OCI-LY1 (cell line): ENCODE measurements at regions not wholly inside any gene's neighbourhood (a gene's known extent, or its start where the extent isn't known, plus 50 kb on each side); places are given as distances from the start of the nearest gene placed in this dataset.

Source experiments
- H2AFZ ChIP-seq: fragments of 200-600 bp; sonication (generic), shearing (Covaris generic); 2 replicates; pipeline ENCODE4 v1.6.0; 2014; ENCODE audit warnings: antibody characterized with exemption, mild to moderate bottlenecking, low read length
- H3F3A ChIP-seq: fragments of 200-600 bp; sonication (generic), shearing (Covaris generic); 2 replicates; pipeline ENCODE4 v1.6.0; 2014; ENCODE audit warnings: mild to moderate bottlenecking, antibody characterized with exemption, low read length, moderate library complexity; ENCODE audit not compliant: insufficient read depth
- H3K27ac ChIP-seq: fragments of 200-600 bp; sonication (generic); 2 replicates; pipeline ENCODE4 v1.5.1; 2014; ENCODE audit warnings: low read length, mixed run types, mild to moderate bottlenecking, low read depth; ENCODE audit not compliant: poor library complexity, severe bottlenecking
- H3K27me3 ChIP-seq: fragments of 200-600 bp; sonication (generic); 2 replicates; pipeline ENCODE4 v1.6.0; 2014; ENCODE audit warnings: antibody characterized with exemption, mild to moderate bottlenecking, low read length, moderate library complexity; ENCODE audit not compliant: insufficient read depth
- H3K36me3 ChIP-seq: fragments of 200-600 bp; sonication (generic); 2 replicates; pipeline ENCODE4 v1.6.1; 2014; ENCODE audit warnings: mild to moderate bottlenecking, antibody characterized with exemption, low read length, moderate library complexity, mixed read lengths; ENCODE audit not compliant: insufficient read depth
- H3K4me1 ChIP-seq: fragments of 200-600 bp; sonication (generic); 2 replicates; pipeline ENCODE4 v1.5.1; 2014; ENCODE audit warnings: mild to moderate bottlenecking, low read length, moderate library complexity; ENCODE audit not compliant: insufficient read depth, severe bottlenecking
- H3K4me2 ChIP-seq: fragments of 200-600 bp; sonication (generic), shearing (Covaris generic); 2 replicates; pipeline ENCODE4 v1.6.1; 2014; ENCODE audit warnings: low read length
- H3K4me3 ChIP-seq: fragments of 200-600 bp; sonication (generic); 2 replicates; pipeline ENCODE4 v1.5.1; 2014; ENCODE audit warnings: low read length, low read depth, mild to moderate bottlenecking, mixed read lengths; ENCODE audit not compliant: poor library complexity, severe bottlenecking
- H3K79me2 ChIP-seq: fragments of 200-600 bp; shearing (Covaris generic); 2 replicates; pipeline ENCODE4 v1.6.1; 2016; ENCODE audit warnings: mixed run types, low read length, mixed read lengths; ENCODE audit not compliant: insufficient read depth
- H3K9ac ChIP-seq: fragments of 200-600 bp; sonication (generic), shearing (Covaris generic); 2 replicates; pipeline ENCODE4 v1.6.1; 2014; ENCODE audit warnings: mild to moderate bottlenecking, low read length, mixed read lengths
- H3K9me2 ChIP-seq: fragments of 200-600 bp; sonication (generic), shearing (Covaris generic); 2 replicates; pipeline ENCODE4 v1.6.1; 2014; ENCODE audit warnings: low read depth, mild to moderate bottlenecking, low read length, mixed read lengths
- H3K9me3 ChIP-seq: fragments of 200-600 bp; shearing (Covaris generic); 2 replicates; pipeline ENCODE4 v1.6.1; 2014; ENCODE audit warnings: low read length, mixed read lengths
- H4K20me1 ChIP-seq: fragments of 200-600 bp; sonication (generic), shearing (Covaris generic); 2 replicates; pipeline ENCODE4 v1.6.0; 2016; ENCODE audit warnings: mild to moderate bottlenecking, low read length; ENCODE audit not compliant: insufficient read depth
- CTCF ChIP-seq: fragments of 200-600 bp; sonication (generic), shearing (Covaris generic); IDR thresholded peaks from 2 replicates; pipeline ENCODE4 v1.5.1; 2017; ENCODE audit warnings: mild to moderate bottlenecking, antibody characterized with exemption, low read length, moderate library complexity, mixed read lengths
- EZH2 ChIP-seq: fragments of 200-600 bp; sonication (generic), shearing (Covaris generic); IDR thresholded peaks from 2 replicates; pipeline ENCODE4 v1.8.0; 2017; ENCODE audit warnings: borderline replicate concordance, mixed run types, mild to moderate bottlenecking, antibody characterized with exemption, low read length, moderate library complexity, mixed read lengths

DNA sequence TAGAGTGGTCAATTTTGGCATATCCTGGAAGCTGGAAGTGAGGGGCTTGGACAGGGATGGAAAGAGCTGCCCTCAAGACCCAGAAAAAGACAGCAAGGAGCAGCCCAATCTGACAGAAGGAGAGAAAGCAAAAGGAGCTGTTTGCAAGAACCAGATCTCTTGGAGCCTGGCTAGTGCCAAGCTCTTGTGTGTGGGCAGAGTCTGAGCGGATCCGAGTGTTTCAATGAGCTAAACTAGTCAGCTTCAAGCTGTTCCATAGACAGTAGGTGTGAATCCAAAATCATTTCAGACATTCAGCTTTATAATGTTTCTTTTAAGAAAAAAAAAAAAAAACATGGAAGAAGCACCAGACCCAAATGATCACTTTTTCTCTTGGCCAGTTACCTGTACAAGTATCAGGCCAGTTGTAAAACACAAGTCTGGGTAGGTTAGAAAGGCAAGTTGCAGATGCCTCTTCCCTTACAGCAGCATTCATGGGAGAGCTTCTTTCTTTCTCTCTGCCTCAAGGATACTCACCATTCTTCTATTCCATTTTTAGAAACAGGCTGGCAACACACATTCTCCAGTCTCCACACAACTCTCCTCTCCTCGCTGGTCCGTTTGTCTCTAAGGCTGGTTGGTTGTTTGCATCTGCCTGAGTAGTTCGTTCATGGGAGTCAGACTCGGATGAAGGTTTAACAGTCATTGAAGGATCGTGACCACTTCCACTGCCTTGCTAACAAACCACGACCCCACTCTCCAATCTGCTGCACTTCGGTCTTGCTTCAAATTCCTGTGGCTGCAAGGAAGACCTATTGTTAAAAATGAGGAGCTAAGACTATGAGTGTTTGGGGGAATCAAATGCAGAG lies 105.2 kb upstream of the GATB start:
- TF ChIP-seq EZH2: no peak
- no peak for TF ChIP-seq CTCF
- Histone ChIP-seq H3K9me2 (no peaks in the 10 kb centered on the region), H3K4me1 (no peaks in the 10 kb centered on the region), H3K4me2 (no peak overlapping the region), H3K27me3 (no peaks in the 10 kb centered on the region), H3K27ac (no peak overlapping the region), H3K36me3 (no peaks in the 10 kb centered on the region), H4K20me1 (no peaks in the 10 kb centered on the region), H3K4me3 (no peak overlapping the region), H3K9me3 (no peaks in the 10 kb centered on the region), H3K79me2 (no peaks in the 10 kb centered on the region), H3K9ac (no peak overlapping the region), H2AFZ (no peak overlapping the region), H3F3A (no peaks in the 10 kb centered on the region)

DNA sequence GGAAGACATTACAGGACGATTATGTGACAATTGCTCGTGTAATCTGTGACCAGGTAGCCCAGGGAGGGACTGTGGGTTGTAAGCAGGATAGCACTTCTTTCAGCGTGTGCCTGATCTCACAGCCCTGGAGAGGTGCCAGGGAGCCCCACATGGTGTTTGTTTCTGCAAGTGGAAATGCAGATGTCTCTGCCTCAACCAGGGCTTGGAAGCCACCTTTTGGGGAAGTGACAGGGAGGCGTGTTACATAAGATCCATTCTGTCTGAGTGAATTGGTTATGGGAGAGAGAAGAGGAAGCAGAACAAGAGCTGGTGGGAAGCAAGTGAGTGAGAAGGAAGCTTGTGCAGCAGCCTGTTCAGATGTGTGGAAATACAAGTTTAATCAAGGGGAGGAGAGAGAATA lies 104.5 kb upstream of the GATB start:
- Histone ChIP-seq H3K4me1 (no peaks in the 10 kb centered on the region), H3K4me3 (no peak overlapping the region), H3K4me2 (no peak overlapping the region), H3K27ac (no peak overlapping the region), H3K9ac (no peak overlapping the region), H4K20me1 (no peaks in the 10 kb centered on the region), H3K9me3 (no peaks in the 10 kb centered on the region), H3K9me2 (no peaks in the 10 kb centered on the region), H3F3A (no peaks in the 10 kb centered on the region), H3K27me3 (no peaks in the 10 kb centered on the region), H3K79me2 (no peaks in the 10 kb centered on the region), H3K36me3 (no peaks in the 10 kb centered on the region), H2AFZ (no peak overlapping the region)
- TF ChIP-seq CTCF (no peak), EZH2 (no peak)

DNA sequence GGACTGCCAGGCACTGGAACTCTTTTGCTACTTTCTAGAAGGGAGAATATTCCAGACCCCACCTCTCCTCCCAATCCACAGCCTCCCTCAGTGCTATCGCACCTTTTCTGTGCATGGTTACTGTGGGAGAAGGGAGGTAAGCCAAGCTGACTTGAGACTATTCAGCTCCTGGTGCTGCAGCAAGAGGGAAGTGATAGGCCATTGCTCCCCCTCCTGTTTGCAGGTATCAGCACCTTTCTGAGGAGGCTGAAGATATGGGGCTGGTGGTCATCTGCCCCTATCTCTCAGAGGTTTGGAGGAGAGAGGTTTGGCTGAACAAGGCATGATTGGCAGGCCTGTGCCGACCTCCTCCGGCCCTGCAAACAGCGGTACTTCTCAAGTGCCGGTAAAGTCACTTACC lies 103.3 kb upstream of the GATB start:
- no peak overlapping the region for H3K27ac ChIP-seq
- no peak overlapping the region for H3K4me2 ChIP-seq
- H3K27me3 ChIP-seq: peaks cover 2% of the 10 kb centered on the region; the same call in 1 of the 2 replicates
- H3K9ac ChIP-seq: no peak overlapping the region
- H2AFZ ChIP-seq: no peak overlapping the region
- H4K20me1 ChIP-seq: no peaks in the 10 kb centered on the region
- no peaks in the 10 kb centered on the region for H3K36me3 ChIP-seq
- no peak for TF ChIP-seq EZH2
- TF ChIP-seq CTCF: no peak
- H3K9me3 ChIP-seq: no peaks in the 10 kb centered on the region
- H3F3A ChIP-seq: no peaks in the 10 kb centered on the region
- no peaks in the 10 kb centered on the region for H3K79me2 ChIP-seq
- H3K4me3 ChIP-seq: no peak overlapping the region
- H3K9me2 ChIP-seq: no peaks in the 10 kb centered on the region
- H3K4me1 ChIP-seq: no peaks in the 10 kb centered on the region
